NOMO-1 treated with dmso at 0.1 percent for 144 hours (cell line): ENCODE measurements at regions not wholly inside any gene's neighbourhood (a gene's known extent, or its start where the extent isn't known, plus 50 kb on each side); places are given as distances from the start of the nearest gene placed in this dataset.

ENCODE experiments used
- DNase-seq: peaks from one replicate; lab custom pipeline; 2025; ENCODE audit not compliant: unreplicated experiment; lab: John Stamatoyannopoulos, UW

- no peak for DNase-seq
Measured at GRCh38 chr1:84090447-84091245, 53.4 kb upstream of the PRKACB start.

DNA sequence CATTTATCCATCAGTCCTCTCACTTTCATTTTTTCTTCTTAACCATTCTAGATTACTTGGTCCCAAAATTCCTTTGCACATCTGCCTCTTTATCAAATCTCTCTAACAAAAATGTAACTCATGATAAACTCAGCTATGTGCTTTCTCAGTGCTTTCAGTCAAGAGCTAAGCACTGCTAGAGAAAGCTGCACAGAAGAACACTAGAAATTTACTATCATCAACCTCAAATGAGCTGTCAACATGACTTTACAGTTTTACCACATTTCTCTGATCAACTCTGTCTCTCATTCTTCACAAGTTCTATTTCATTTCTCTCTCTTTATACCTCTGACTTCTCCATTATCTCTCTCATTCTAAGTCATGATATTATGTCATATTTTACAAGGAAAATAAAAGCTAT is 54.2 kb upstream of the PRKACB start:
- DNase-seq: no peak

- DNase-seq: no peak
Measured at GRCh38 chr1:84089465-84089864, 54.6 kb upstream of the PRKACB start.

- no peak for DNase-seq
Measured at GRCh38 chr1:84086616-84087015, 57.5 kb upstream of the PRKACB start.

DNA sequence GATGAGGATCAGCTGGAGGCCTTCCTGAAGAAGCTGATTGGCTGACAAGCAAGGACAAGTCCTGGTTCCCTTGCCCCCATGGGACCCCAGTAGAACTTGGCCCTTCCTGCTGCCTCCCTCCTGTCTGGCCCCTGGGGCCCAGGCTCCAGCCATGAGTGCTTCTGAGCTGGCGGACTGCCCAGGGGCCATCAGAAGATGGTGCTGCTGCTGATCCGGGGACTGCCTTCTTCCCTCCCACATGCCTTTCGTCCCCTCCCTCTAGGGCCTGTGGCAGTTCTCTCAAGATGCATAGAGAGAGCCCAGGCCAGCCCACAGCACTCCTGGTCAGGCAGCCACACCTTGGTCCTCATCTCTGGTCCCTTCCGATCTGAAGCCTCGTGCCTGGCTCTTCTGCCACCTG is 57.9 kb upstream of the PRKACB start:
- no peak for DNase-seq

DNA sequence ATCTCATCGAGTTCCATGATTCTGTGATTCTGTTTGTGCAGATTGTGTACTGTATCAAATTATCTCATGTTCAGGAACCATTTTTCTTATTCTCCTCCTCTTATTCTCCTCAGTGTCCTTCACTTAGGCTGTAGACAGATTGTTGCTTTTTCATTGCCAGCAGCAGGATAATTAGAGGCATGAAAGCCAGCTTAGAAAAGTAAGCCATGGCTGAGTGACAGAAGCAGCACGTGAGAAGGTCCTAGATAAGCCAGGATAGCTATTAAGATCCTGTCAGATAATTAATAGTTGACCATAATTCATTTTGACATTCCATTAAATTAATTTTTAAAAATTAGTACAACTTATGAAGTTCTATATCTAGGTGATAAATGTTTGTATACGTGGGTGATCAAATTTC is 60.8 kb upstream of the PRKACB start:
- no peak for DNase-seq

DNA sequence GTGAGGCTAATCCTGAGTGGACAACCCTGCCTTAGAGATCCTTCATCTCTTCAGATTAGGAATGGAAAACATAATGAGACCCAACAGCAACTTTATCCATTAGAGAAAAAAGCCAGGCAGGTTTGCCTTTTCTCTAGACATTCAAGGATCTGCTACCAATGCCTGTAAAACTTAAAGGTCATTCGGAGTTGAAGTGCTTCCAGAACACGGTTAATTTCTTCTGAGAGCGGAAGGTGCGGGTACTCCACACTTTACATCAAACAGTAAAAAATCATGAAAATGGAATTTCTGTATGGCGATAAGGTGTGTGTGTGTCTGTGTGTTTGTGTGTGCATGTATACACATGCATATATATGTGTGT is 65.2 kb upstream of the PRKACB start:
- DNase-seq: no peak

DNA sequence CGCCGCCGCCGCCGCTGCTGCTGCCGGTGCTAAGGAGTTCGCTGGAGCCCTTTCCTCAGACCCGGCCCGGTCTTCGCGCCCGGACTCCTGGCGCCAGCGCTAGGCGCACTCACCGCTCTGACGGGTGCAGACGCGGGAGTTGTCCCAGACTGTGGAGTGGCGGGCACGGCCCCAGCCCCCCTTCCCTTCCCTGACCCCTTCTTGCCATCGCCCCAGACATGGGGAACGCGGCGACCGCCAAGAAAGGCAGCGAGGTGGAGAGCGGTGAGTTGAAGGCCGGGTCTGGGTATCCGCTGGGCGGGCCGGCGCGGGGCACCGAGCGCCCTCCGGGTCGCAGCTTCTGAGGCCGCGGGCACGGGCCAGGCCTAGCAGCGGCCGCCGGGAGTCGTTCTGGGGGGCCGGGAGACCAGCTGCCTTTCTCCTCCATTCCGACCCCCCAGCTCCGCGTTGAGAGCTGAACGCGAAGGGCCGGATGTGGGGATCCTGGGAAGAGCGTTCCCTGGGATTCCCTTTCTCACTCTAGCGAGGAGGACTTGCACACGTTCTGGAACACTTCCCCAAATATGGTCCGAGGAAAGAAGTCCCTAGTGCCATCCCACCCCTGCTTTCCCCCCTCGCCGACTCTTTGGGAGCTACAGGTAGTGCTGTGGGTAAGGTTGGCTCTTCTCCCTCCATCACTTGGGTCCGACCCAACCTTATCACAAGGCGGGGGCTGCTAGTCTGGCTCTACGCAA is 65.8 kb upstream of the PRKACB start:
- no peak for DNase-seq

DNA sequence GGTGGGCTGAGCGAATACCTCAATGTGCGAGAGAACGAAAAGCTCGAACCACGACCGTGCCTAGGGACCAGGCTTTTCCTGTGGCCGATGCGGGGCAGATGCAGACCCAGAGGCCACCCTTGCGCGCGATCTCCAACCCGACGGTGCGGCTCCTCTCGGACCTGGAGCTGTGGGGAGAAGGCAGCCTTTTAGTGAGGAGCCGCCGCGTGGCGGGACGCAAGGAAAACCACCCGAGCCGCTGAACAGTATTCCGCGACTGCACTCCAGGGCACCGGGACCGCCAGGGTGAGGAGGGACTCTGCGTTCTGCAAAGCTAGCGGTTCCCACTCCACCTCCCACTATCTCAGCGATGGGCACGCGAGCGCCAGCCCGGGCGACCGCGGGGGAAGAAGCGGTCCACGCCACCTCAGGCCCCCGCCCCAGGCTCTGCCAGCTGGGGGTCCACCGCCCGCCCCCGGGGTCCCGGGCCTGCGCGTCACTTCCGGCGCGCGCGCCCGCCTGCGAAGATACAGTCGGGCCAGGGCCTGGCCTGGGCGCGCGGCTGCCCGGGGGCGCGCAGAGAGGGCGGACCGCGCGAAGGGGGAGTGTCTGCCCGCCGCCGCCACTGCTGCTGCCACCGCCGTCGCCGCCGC is 66.5 kb upstream of the PRKACB start:
- DNase-seq: peak; percentile 5

DNA sequence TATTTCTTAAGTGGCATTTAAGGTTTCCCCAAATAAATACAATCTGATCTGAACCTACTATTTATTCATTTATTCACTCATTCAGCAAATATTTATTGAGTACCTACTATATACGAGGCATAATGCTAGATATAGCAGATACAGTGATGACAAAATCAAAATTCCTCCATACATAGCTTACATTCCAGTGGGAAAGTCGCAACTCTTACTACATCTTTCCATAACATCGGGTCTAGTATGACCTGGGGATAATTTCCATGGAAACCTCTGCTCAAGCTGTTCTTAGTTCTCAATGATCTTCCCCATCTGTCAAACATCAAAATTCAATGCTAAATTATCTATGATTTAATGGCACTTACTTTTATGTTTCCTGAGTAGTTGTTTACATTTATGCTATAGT is 70.8 kb upstream of the PRKACB start:
- no peak for DNase-seq

GRCh38 chr1:84069236-84069845 is 70.4 kb upstream of the TTLL7 start:
- no peak for DNase-seq

DNA sequence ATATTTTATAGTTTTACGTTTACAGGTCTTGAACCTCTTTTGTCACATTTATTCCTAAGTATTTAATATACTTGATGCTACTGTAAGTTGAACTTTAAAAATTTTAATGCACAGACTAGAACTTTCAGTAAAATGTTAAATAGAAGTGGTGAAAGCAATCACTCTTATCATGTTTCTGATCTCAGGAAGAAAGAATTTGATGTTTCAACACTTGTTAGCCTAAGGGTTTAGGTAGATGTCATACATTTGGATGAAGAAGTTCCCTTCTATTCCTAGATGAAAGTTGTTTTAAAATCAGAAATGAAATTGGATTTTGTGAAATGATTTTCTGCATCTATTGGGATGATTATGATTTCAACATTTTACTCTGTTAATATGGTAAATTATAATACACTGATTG is 63.6 kb upstream of the TTLL7 start:
- DNase-seq: no peak

- DNase-seq: no peak
Measured at GRCh38 chr1:84061336-84061735, 62.4 kb upstream of the TTLL7 start.

GRCh38 chr1:84060781-84061180 is 61.8 kb upstream of the TTLL7 start:
- DNase-seq: no peak

DNA sequence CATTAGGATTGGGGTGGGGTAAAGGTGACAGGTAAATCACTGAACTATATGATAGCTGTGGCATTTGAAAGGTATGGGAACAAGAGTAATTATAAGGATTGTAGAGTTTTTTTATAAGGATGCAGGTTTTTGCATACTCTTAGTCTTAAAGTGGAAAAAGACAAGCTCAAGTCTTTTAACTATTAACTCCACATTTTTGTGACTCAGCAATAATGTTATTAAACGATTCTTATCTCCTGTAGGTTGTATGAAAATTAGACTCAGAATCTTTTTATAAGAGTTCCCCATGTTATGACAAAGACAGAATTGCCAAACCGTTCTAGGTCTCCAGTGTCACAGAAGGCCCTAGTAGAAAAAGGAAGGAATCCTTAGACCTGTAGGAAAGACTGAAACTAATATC is 49.9 kb upstream of the TTLL7 start:
- DNase-seq: no peak
